SK-N-SH treated with all-trans-retinoic acid at 6 μM for 48 hours (cell line): ENCODE measurements at regions not wholly inside any gene's neighbourhood (a gene's known extent, or its start where the extent isn't known, plus 50 kb on each side); places are given as distances from the start of the nearest gene placed in this dataset.

Experiments
- ATAC-seq: fragments of 200-7000 bp; cut with Tn5 transposase; 3 replicates; pipeline ENCODE4 v1.9.1; 2020; ENCODE audit warnings: mild to moderate bottlenecking, moderate library complexity
- CSDC2 ChIP-seq: fragments of 250-450 bp; sonication (Bioruptor Pico); IDR thresholded peaks from 2 replicates; pipeline ENCODE4 v1.5.0; 2020; ENCODE audit warnings: mild to moderate bottlenecking, moderate library complexity
- GLIS3 ChIP-seq: fragments of 250-450 bp; sonication (Bioruptor Pico); IDR thresholded peaks from 2 replicates; pipeline ENCODE4 v1.5.0; 2020; ENCODE audit warnings: mild to moderate bottlenecking, moderate library complexity
- OSR1 ChIP-seq: fragments of 250-450 bp; sonication (Bioruptor Pico); IDR thresholded peaks from 2 replicates; pipeline ENCODE4 v1.8.0; 2022; ENCODE audit warnings: moderate library complexity, mild to moderate bottlenecking, inconsistent platforms
- PPARA ChIP-seq: fragments of 250-450 bp; sonication (Bioruptor Pico); IDR thresholded peaks from 2 replicates; pipeline ENCODE4 v1.5.0; 2020; ENCODE audit warnings: mild to moderate bottlenecking, borderline replicate concordance
- SNAI2 ChIP-seq: fragments of 250-450 bp; sonication (Bioruptor Pico); IDR thresholded peaks from 2 replicates; pipeline ENCODE4 v1.5.0; 2020; ENCODE audit warnings: mild to moderate bottlenecking, moderate library complexity
- TOX ChIP-seq: fragments of 250-450 bp; sonication (Bioruptor Pico); IDR thresholded peaks from 2 replicates; pipeline ENCODE4 v1.8.0; 2021; ENCODE audit warnings: mild to moderate bottlenecking, moderate library complexity, borderline replicate concordance
- ZC3H10 ChIP-seq: fragments of 250-450 bp; sonication (Bioruptor Pico); IDR thresholded peaks from 2 replicates; pipeline ENCODE4 v1.5.1; 2021; ENCODE audit warnings: mild to moderate bottlenecking, moderate library complexity
- ZFP30 ChIP-seq: fragments of 450-650 bp; formaldehyde crosslinking; IDR thresholded peaks from 2 replicates; pipeline ENCODE4 v1.5.0; 2022; ENCODE audit warnings: mild to moderate bottlenecking, moderate library complexity
- ZNF565 ChIP-seq: fragments of 450-650 bp; formaldehyde crosslinking; conservative IDR thresholded peaks from 2 replicates; pipeline ENCODE4 v1.5.0; 2020; ENCODE audit warnings: low read depth, mild to moderate bottlenecking, moderate library complexity
- ZNF70 ChIP-seq: fragments of 450-650 bp; formaldehyde crosslinking; IDR thresholded peaks from 2 replicates; pipeline ENCODE4 v1.5.0; 2020; ENCODE audit warnings: mild to moderate bottlenecking, moderate library complexity
- ZNF8 ChIP-seq: fragments of 450-650 bp; formaldehyde crosslinking; IDR thresholded peaks from 2 replicates; pipeline ENCODE4 v1.5.0; 2020; ENCODE audit warnings: mild to moderate bottlenecking, moderate library complexity
- TF ChIP-seq, protein P1 (sequence below): fragments of 250-450 bp; sonication (Bioruptor Pico); IDR thresholded peaks from 2 replicates; pipeline ENCODE4 v1.8.0; 2020; ENCODE audit warnings: mild to moderate bottlenecking, moderate library complexity, borderline replicate concordance
- TF ChIP-seq, protein P2 (sequence below): fragments of 250-450 bp; sonication (Bioruptor Pico); IDR thresholded peaks from 2 replicates; pipeline ENCODE4 v1.5.1; 2021; ENCODE audit warnings: mild to moderate bottlenecking, moderate library complexity
- TF ChIP-seq, protein P3 (sequence below): fragments of 250-450 bp; sonication (Bioruptor Pico); IDR thresholded peaks from 2 replicates; pipeline ENCODE4 v1.5.0; 2020; ENCODE audit warnings: mild to moderate bottlenecking, moderate library complexity
- TF ChIP-seq, protein P4 (sequence below): fragments of 250-450 bp; sonication (Bioruptor Pico); IDR thresholded peaks from 2 replicates; pipeline ENCODE4 v1.5.1; 2020; ENCODE audit warnings: low read depth, mild to moderate bottlenecking, moderate library complexity

DNA sequence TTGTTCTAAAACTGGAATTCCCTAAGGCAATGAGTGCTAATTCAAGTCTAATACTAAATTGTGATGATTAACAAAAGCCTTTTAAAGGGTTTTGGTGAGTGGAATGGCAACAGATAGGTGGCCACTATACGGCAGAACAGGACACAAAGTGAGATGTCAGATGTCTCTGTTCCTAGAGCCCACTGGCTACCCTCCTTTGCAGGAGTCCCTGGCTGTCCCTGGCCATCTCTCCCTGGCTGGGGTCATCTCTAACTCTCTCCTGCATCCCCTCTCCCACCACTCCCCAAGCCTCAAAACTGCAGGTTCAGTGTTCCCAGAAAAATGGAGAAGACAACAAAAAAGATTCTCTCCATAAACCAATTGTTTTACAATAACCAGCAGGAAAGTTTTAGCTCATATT is 79.2 kb downstream of the MDH1 start (continued):
- TF ChIP-seq ZNF565 (no peak), TOX (CRISPR knock-in tag) (no peak)
- TF ChIP-seq, protein P1, sequence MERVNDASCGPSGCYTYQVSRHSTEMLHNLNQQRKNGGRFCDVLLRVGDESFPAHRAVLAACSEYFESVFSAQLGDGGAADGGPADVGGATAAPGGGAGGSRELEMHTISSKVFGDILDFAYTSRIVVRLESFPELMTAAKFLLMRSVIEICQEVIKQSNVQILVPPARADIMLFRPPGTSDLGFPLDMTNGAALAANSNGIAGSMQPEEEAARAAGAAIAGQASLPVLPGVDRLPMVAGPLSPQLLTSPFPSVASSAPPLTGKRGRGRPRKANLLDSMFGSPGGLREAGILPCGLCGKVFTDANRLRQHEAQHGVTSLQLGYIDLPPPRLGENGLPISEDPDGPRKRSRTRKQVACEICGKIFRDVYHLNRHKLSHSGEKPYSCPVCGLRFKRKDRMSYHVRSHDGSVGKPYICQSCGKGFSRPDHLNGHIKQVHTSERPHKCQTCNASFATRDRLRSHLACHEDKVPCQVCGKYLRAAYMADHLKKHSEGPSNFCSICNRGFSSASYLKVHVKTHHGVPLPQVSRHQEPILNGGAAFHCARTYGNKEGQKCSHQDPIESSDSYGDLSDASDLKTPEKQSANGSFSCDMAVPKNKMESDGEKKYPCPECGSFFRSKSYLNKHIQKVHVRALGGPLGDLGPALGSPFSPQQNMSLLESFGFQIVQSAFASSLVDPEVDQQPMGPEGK (CRISPR knock-in tag), result no peak

DNA sequence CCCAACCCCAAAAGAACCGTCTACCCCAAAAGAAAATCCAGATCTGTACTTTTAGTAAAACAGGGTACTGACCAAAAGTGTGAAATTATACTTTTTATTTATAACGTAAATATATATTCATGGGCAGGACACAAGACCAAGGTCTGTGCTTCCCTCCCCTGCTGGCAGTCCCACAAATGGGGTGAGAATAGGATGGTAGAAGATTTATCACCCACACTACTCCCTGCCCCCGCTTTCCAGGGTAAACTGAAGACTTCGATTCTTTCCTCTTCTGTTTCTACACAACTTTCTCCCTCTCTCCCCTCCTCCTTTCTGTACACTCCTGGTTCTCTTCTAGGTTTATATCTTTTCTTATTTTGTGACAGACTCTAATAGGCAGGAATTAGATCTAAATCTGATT is 79.7 kb downstream of the MDH1 start:
- ATAC-seq, result no peak
- TF ChIP-seq TOX (CRISPR knock-in tag) (no peak), PPARA (CRISPR knock-in tag) (no peak), GLIS3 (CRISPR knock-in tag) (no peak), ZC3H10 (CRISPR knock-in tag) (no peak), CSDC2 (CRISPR knock-in tag) (no peak), ZFP30 (CRISPR knock-in tag) (no peak), ZNF70 (no peak)
- TF ChIP-seq, protein P1 (CRISPR knock-in tag), result no peak
- TF ChIP-seq, protein P2, sequence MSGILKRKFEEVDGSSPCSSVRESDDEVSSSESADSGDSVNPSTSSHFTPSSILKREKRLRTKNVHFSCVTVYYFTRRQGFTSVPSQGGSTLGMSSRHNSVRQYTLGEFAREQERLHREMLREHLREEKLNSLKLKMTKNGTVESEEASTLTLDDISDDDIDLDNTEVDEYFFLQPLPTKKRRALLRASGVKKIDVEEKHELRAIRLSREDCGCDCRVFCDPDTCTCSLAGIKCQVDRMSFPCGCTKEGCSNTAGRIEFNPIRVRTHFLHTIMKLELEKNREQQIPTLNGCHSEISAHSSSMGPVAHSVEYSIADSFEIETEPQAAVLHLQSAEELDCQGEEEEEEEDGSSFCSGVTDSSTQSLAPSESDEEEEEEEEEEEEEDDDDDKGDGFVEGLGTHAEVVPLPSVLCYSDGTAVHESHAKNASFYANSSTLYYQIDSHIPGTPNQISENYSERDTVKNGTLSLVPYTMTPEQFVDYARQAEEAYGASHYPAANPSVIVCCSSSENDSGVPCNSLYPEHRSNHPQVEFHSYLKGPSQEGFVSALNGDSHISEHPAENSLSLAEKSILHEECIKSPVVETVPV, result no peak
- TF ChIP-seq, protein P3, sequence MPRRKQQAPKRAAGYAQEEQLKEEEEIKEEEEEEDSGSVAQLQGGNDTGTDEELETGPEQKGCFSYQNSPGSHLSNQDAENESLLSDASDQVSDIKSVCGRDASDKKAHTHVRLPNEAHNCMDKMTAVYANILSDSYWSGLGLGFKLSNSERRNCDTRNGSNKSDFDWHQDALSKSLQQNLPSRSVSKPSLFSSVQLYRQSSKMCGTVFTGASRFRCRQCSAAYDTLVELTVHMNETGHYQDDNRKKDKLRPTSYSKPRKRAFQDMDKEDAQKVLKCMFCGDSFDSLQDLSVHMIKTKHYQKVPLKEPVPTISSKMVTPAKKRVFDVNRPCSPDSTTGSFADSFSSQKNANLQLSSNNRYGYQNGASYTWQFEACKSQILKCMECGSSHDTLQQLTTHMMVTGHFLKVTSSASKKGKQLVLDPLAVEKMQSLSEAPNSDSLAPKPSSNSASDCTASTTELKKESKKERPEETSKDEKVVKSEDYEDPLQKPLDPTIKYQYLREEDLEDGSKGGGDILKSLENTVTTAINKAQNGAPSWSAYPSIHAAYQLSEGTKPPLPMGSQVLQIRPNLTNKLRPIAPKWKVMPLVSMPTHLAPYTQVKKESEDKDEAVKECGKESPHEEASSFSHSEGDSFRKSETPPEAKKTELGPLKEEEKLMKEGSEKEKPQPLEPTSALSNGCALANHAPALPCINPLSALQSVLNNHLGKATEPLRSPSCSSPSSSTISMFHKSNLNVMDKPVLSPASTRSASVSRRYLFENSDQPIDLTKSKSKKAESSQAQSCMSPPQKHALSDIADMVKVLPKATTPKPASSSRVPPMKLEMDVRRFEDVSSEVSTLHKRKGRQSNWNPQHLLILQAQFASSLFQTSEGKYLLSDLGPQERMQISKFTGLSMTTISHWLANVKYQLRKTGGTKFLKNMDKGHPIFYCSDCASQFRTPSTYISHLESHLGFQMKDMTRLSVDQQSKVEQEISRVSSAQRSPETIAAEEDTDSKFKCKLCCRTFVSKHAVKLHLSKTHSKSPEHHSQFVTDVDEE (CRISPR knock-in tag), result no peak

DNA sequence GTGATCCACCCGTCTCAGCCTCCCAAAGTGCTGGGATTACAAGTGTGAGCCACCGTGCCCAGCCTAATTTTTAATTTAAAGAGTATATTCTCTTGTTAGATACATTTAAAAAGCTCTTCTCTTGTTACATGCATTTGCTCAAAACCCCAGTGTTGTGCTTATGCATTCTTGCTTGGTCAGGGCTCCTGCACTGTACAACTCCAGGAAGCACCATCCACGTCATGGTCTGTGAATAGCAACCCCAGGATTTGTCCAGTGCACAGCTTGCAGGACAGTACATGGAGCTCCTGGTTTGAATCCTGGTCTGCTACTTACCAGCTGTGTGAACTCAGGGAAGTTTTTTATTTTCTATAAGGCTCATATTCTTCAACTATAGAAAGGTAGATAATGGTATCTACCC is 80.8 kb downstream of the MDH1 start:
- ATAC-seq, result no peak
- TF ChIP-seq OSR1, result no peak

DNA sequence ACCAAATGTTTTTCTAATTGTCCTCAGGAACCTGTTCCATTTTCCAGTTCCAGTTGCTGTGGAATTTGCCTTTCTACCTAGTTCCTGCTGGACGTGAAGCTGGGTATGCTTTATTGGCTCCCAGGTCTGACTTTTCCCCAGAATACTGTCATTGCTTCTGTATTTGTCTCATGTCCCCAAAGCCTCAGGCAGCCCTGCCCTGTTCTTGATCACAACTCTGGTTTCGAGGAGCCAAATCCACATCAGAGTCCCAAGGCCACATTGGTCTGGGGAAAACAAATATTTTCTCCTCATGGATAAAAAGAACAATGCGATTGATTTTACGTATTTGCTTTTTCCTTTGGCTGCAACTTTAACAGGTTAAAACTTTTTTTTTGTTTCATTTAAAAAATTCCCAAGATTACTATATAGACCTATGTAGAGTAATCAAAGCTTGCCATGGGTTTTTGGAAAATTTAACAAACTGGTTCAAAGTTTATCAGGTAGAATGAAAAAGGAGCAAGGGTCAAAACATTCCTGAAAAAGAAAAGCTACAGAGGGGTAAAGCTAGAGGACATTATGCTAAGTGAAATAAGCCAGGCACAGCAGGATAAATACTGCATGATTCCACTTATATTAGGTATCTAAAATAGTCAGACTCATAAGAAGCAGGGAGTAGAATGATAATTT is 85.2 kb downstream of the MDH1 start:
- no peak for TF ChIP-seq OSR1
- no peak for ATAC-seq

DNA sequence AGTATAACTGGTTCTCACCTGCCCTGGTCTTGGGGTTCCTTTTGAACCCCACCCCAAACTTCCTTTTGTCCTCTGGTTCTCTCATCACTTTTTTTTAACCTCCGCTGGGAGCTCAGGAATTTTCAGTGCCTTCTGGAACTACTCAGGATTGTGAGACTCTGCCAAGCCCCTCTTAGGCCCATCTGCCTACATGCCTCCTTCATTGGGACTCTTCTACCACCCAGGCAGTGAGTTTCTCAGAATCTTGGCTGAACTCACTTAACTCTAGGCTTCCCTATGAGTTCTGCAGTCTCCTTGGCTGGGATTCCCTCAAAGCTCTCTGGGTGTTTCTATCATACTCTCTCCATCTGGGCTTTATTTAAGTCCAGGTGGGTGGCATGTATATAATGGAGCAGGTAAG is 86.3 kb downstream of the MDH1 start:
- ATAC-seq, result no peak
- no peak for TF ChIP-seq PPARA (CRISPR knock-in tag)

DNA sequence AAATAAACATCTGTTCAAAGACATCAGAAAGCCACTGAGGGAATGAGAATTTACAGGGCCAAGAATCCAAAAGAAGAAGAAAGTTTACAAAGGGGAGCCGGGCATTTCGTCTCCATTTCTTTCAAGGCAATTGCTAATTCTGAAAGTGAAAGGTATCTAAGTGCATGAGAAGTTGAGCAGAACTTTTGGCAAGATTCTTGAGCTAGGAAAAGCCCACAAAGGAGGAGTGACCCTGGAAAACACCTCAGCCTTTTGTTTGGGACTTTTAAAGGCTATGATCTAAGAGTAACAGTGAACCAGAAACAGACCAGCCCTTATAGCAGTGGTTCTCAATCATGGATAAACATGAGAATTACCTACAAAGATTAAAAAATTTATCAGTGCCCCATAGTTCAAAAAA is 87.4 kb downstream of the MDH1 start:
- TF ChIP-seq ZC3H10 (CRISPR knock-in tag) (no peak), SNAI2 (CRISPR knock-in tag) (no peak), GLIS3 (CRISPR knock-in tag) (no peak), ZNF8 (CRISPR knock-in tag) (no peak), TOX (CRISPR knock-in tag) (no peak)
- TF ChIP-seq, protein P4, sequence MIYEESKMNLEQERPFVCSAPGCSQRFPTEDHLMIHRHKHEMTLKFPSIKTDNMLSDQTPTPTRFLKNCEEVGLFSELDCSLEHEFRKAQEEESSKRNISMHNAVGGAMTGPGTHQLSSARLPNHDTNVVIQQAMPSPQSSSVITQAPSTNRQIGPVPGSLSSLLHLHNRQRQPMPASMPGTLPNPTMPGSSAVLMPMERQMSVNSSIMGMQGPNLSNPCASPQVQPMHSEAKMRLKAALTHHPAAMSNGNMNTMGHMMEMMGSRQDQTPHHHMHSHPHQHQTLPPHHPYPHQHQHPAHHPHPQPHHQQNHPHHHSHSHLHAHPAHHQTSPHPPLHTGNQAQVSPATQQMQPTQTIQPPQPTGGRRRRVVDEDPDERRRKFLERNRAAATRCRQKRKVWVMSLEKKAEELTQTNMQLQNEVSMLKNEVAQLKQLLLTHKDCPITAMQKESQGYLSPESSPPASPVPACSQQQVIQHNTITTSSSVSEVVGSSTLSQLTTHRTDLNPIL (CRISPR knock-in tag), result no peak
- TF ChIP-seq, protein P1 (CRISPR knock-in tag), result no peak
- ATAC-seq, result no peak
